GM12864 (cell line): ENCODE measurements at regions not wholly inside any gene's neighbourhood (a gene's known extent, or its start where the extent isn't known, plus 50 kb on each side); places are given as distances from the start of the nearest gene placed in this dataset.

ENCODE experiments used
- DNase-seq: peaks from one replicate; pipeline ENCODE4 v3.0.0-alpha.2; 2011; ENCODE audit warnings: low read depth
- H3K4me3 ChIP-seq: 2 replicates; pipeline ENCODE4 v1.5.1; 2011; ENCODE audit warnings: mild to moderate bottlenecking, low read depth, low read length, control low read depth
- TF ChIP-seq, protein P1 (sequence below): IDR thresholded peaks from 2 replicates; pipeline ENCODE4 v1.5.1; 2011; ENCODE audit warnings: low read depth, mild to moderate bottlenecking, moderate library complexity, low read length, control low read depth, inconsistent platforms; ENCODE audit errors: missing control alignments

DNA sequence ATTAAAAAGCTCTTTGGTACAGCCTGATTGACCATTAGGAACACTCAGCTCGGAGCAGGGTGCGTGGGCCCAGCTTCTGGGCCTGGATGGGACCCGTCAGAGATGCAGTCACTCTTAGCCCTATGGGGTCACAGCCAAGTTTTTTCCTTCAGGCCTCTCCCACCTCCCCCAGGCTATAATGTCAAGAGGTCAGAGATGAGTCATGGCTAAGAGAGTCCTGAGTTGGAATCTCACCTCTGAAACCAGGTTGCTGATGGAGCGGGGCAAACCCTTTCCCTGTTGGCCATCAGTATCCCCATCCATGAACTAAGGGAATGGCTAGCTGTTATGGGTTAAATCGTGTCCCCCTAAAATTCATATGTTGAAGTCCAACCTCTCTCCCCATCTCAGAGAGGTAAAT is 195.9 kb upstream of the POU3F1 start:
- TF ChIP-seq, protein P1, sequence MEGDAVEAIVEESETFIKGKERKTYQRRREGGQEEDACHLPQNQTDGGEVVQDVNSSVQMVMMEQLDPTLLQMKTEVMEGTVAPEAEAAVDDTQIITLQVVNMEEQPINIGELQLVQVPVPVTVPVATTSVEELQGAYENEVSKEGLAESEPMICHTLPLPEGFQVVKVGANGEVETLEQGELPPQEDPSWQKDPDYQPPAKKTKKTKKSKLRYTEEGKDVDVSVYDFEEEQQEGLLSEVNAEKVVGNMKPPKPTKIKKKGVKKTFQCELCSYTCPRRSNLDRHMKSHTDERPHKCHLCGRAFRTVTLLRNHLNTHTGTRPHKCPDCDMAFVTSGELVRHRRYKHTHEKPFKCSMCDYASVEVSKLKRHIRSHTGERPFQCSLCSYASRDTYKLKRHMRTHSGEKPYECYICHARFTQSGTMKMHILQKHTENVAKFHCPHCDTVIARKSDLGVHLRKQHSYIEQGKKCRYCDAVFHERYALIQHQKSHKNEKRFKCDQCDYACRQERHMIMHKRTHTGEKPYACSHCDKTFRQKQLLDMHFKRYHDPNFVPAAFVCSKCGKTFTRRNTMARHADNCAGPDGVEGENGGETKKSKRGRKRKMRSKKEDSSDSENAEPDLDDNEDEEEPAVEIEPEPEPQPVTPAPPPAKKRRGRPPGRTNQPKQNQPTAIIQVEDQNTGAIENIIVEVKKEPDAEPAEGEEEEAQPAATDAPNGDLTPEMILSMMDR = no peak
- no peak overlapping the region for H3K4me3 ChIP-seq
- no peak for DNase-seq

GRCh38 chr1:38241594-38242334 is 195.2 kb upstream of the POU3F1 start:
- TF ChIP-seq, protein P1 = no peak
- H3K4me3 ChIP-seq = no peak overlapping the region
- DNase-seq = no peak

DNA sequence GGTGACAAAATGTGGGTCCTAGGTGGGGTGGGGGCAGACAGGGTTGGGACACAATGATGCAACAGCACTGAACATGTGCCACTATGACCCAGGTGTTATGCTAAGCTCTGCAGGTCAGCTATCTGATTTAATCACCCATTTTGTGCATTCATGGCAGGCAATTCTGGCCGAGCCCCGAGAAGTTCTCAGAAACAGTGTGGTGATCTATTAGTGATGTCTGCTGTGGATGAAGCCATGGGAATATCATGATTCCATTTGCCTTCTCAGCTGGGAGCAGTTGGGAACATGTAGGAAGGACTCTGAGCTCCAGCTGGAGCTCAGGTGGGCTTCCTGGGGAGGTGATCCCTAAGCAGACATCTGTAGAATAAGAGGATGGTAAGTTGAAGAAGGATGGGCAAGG is 194.0 kb upstream of the POU3F1 start:
- TF ChIP-seq, protein P1 = no peak
- no peak for DNase-seq

GRCh38 chr1:38239258-38239835 is 192.8 kb upstream of the POU3F1 start:
- no peak for DNase-seq
- no peak overlapping the region for H3K4me3 ChIP-seq
- TF ChIP-seq, protein P1 = no peak

More for the DNA sequence above, 194.0 kb upstream of the POU3F1 start:
- no peak overlapping the region for H3K4me3 ChIP-seq

DNA sequence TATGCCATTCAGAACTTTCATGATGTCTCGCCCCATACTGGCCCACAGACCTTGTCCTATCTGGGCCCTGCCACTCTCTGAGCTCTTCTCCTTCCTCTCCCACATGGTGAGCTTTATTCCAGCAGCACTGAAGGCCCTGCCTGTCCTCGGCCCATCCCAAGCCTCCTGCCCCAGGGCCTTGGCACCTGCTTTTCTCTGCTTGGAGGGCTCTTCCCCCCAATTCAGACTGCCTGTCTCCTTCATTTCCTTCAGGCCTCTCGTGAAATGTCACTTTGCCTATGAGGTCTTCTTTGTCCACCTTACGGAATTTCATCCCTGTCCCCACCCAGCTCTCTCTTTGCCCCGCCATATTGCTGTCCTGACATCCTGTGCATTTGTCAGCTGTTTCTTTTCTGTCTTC is 191.7 kb upstream of the POU3F1 start:
- TF ChIP-seq, protein P1 = no peak
- H3K4me3 ChIP-seq = no peak overlapping the region
- no peak for DNase-seq

GRCh38 chr1:38235705-38236104 is 189.1 kb upstream of the POU3F1 start:
- H3K4me3 ChIP-seq = no peak overlapping the region
- TF ChIP-seq, protein P1 = no peak
- no peak for DNase-seq

- no peak overlapping the region for H3K4me3 ChIP-seq
- no peak for DNase-seq
- TF ChIP-seq, protein P1 = no peak
Measured at GRCh38 chr1:38231941-38232340, 185.3 kb upstream of the POU3F1 start.
